Lung (tissue), 11 donors: ENCODE measurements at regions not wholly inside any gene's neighbourhood (a gene's known extent, or its start where the extent isn't known, plus 50 kb on each side); places are given as distances from the start of the nearest gene placed in this dataset.
A peak's percentile ranks its signal among the peaks of the same experiment; 100 is the strongest.

Experiments
- ATAC-seq: fragments of 200-7000 bp; cut with Tn5 transposase; one replicate; pipeline ENCODE4 v1.9.1; 2020; ENCODE audit warnings: moderate number of reproducible peaks; ENCODE audit not compliant: insufficient read depth, low FRiP score
- DNase-seq, 3 donors: peaks; one replicate each; pipeline ENCODE4 v3.0.0-alpha.2; 2013 to 2017
- H3K27ac ChIP-seq, 2 donors: one replicate each; pipeline ENCODE4 v1.5.1; 2013; ENCODE audit warnings: mild to moderate bottlenecking in 2 of 2, moderate library complexity in 2 of 2, control low read depth in 1 of 2, inconsistent platforms in 1 of 2, low read depth in 1 of 2, low read length in 1 of 2
- H3K27me3 ChIP-seq, 3 donors: one replicate each; pipeline ENCODE4 v1.5.1; 2013; ENCODE audit warnings: low read length in 2 of 3; ENCODE audit not compliant: control insufficient read depth in 3 of 3, insufficient read depth in 3 of 3
- H3K36me3 ChIP-seq, 4 donors: one replicate each; pipeline ENCODE4 v1.5.1; 2013; ENCODE audit warnings: low read length in 4 of 4, mild to moderate bottlenecking in 1 of 4, moderate library complexity in 1 of 4; ENCODE audit not compliant: control insufficient read depth in 4 of 4, insufficient read depth in 4 of 4
- H3K4me1 ChIP-seq, 5 donors: one replicate each; pipeline ENCODE4 v1.5.1; 2013; ENCODE audit warnings: low read length in 5 of 5, mild to moderate bottlenecking in 2 of 5, moderate library complexity in 1 of 5; ENCODE audit not compliant: control insufficient read depth in 5 of 5, insufficient read depth in 5 of 5
- H3K4me3 ChIP-seq: one replicate; pipeline ENCODE4 v1.5.1; 2013; ENCODE audit warnings: mild to moderate bottlenecking, control low read depth, moderate library complexity
- H3K9ac ChIP-seq, 2 donors: one replicate each; pipeline ENCODE4 v1.5.1; 2013; ENCODE audit warnings: low read length in 2 of 2, control low read depth in 1 of 2; ENCODE audit not compliant: insufficient read depth in 1 of 2
- H3K9me3 ChIP-seq, 4 donors: one replicate each; pipeline ENCODE4 v1.5.1; 2013; ENCODE audit warnings: low read length in 3 of 4, mild to moderate bottlenecking in 1 of 4, moderate library complexity in 1 of 4; ENCODE audit not compliant: control insufficient read depth in 4 of 4, insufficient read depth in 3 of 4
- CTCF ChIP-seq: IDR thresholded peaks from 2 replicates; pipeline ENCODE4 v1.5.1; 2012; ENCODE audit warnings: mild to moderate bottlenecking; ENCODE audit errors: control extremely low read depth, extremely low read depth
- WGBS, 2 donors: extraction: QIAGEN DNeasy Blood & Tissue Kit; methylation state at CpG; one replicate each; pipeline ENCODE4 v1.1.7; 2013; 5-methylcytosine and 5-hydroxymethylcytosine counted together
- donor health status: control.
- donor health status: control.
- donor health status: Bipolar disorder and iron deficiency.
- donor health status: healthy.
- donor health status: DM: yes; HTN: yes; CAD: no.

DNA sequence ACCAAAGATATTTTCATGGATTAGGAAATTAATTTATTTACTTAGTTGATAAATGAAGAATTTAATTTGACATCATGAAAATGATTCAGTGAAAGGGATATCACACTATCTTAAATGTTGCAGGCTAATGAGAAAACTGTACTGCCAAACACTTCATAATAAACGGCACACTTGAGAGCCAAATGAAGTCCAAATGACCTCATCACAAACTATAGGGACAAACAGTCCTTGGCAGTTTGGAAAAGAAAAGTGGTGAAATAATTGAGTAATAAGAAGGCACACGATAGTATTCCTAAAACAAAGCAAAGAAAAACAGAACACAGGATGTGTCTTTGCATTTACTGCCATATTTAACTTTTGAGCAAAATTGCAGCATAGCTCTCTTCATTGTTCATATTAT, 116.9 kb upstream of the TLR4 start:
- Histone ChIP-seq H3K4me1 (no peaks in the 10 kb centered on the region), H3K36me3 (no peaks in the 10 kb centered on the region), H3K9me3 (no peaks in the 10 kb centered on the region), H3K9ac (no peak overlapping the region), H3K4me3 (no peak overlapping the region), H3K27me3 (no peaks in the 10 kb centered on the region), H3K27ac (no peak overlapping the region)
- no peak for ATAC-seq
- DNase-seq, result peak in 2 of 3 donors; percentile 1 to 13
- no peak for TF ChIP-seq CTCF
- WGBS, 2 donors, result 52 to 74% methylated on average over 2 of the region's 2 CpGs

DNA sequence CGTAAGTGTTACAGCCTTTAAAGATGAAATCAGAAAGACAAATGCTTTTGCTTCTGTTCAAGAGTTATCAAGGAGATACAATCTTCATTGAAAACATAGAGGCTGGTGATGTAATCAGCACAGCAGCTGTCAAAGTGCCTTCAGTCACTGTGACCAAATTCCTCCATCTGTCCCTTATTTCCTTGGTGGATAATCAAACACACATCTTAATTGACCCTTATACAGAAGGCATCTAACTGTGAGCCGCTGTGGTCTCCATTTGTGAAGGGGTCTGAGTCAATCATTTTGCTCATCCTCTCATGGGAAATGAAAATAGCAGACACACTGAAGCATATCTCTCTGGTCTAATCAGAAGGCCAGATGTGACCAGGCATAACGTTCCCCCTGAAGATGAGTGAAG, 130.1 kb upstream of the TLR4 start:
- no peaks in the 10 kb centered on the region for H3K4me1 ChIP-seq
- no peak overlapping the region for H3K4me3 ChIP-seq
- no peaks in the 10 kb centered on the region for H3K27me3 ChIP-seq
- H3K36me3 ChIP-seq, result no peaks in the 10 kb centered on the region
- TF ChIP-seq CTCF, result no peak
- no peak for ATAC-seq
- no peak for DNase-seq
- H3K27ac ChIP-seq, result no peak overlapping the region
- 75% methylated on average over 3 of the region's 3 CpGs for WGBS, 2 donors
- H3K9ac ChIP-seq, result no peak overlapping the region
- no peaks in the 10 kb centered on the region for H3K9me3 ChIP-seq

GRCh38 chr9:117564839-117565238, 139.4 kb upstream of the TLR4 start:
- no peak for DNase-seq
- ATAC-seq, result no peak

More at GRCh38 chr9:117564839-117565238, 139.4 kb upstream of the TLR4 start:
- Histone ChIP-seq H3K36me3 (no peaks in the 10 kb centered on the region), H3K4me3 (no peak overlapping the region), H3K9ac (no peak overlapping the region), H3K4me1 (no peaks in the 10 kb centered on the region), H3K9me3 (peaks cover 0 to 2% (median 0%) of the 10 kb centered on the region in 4 donors), H3K27me3 (no peaks in the 10 kb centered on the region), H3K27ac (no peak overlapping the region)
- no peak for TF ChIP-seq CTCF
- WGBS, 2 donors, result 65% methylated on average over 1 of the region's 1 CpG
